A549 (cell line): ENCODE measurements at regions not wholly inside any gene's neighbourhood (a gene's known extent, or its start where the extent isn't known, plus 50 kb on each side); places are given as distances from the start of the nearest gene placed in this dataset.
"Not testable (repeated sequence)": the region's sequence is repeated elsewhere in the genome, so short reads cannot be mapped to it uniquely, and the experiment has no call there.

Source experiments
- ATAC-seq, 2 experiments: fragments of 200-7000 bp in 1 of 2; fragments of >200 bp in 1 of 2; cut with Nextera tagmentation in 1 of 2; cut with Tn5 transposase in 1 of 2; 3 replicates each; pipeline versions ENCODE4 v1.8.0 to v1.9.1; 2018 to 2020; ENCODE audit warnings: mild to moderate bottlenecking in 1 of 2, moderate library complexity in 1 of 2
- CTCF ChIA-PET: fragments of 300-600 bp; sonication (Branson Sonifier 250); formaldehyde crosslinking; extraction: SDS; loops from one replicate; lab custom pipeline; 2021; ENCODE audit warnings: antibody characterized with exemption, inconsistent platforms; lab: Yijun Ruan, JAX
- POLR2A ChIA-PET: fragments of 350-600 bp; formaldehyde crosslinking; extraction: SDS; loops from one replicate; lab custom pipeline; 2021; ENCODE audit warnings: antibody characterized with exemption, inconsistent platforms; lab: Yijun Ruan, JAX
- DNase-seq, 2 experiments: peaks; one replicate each; pipeline versions ENCODE4 v3.0.0 to v3.0.0-alpha.2; 2011 to 2016; ENCODE audit warnings: low read depth in 1 of 2, low spot score in 1 of 2
- FAIRE-seq: peaks from 2 replicates; lab custom pipeline; 2011; peaks lifted over from hg19 to GRCh38; lab: Jason Lieb, UNC
- H3K27ac ChIP-seq, 2 experiments: fragments of >200 bp; sonication (Bioruptor Twin); formaldehyde crosslinking; 3 replicates each; pipeline ENCODE4 v1.5.1; 2016 to 2017
- H3K4me1 ChIP-seq: fragments of >200 bp; sonication (Bioruptor Twin); formaldehyde crosslinking; 3 replicates; pipeline ENCODE4 v1.6.1; 2016
- H3K4me2 ChIP-seq: fragments of >200 bp; sonication (Bioruptor Twin); formaldehyde crosslinking; 3 replicates; pipeline ENCODE4 v1.6.1; 2016
- H3K4me3 ChIP-seq: fragments of >200 bp; sonication (Bioruptor Twin); formaldehyde crosslinking; 3 replicates; pipeline ENCODE4 v1.5.1; 2016
- H3K9me3 ChIP-seq: fragments of >200 bp; sonication (Bioruptor Twin); formaldehyde crosslinking; 3 replicates; pipeline ENCODE4 v1.6.1; 2016
- BHLHE40 ChIP-seq: IDR thresholded peaks from 2 replicates; pipeline ENCODE4 v1.6.1; 2012; ENCODE audit warnings: low read depth, low read length, inconsistent platforms
- CBX2 ChIP-seq: fragments of 200-600 bp; sonication (generic); IDR thresholded peaks from 2 replicates; pipeline ENCODE4 v1.6.1; 2016; ENCODE audit warnings: low read depth, mild to moderate bottlenecking, borderline replicate concordance
- CHD2 ChIP-seq: fragments of 150-350 bp; IDR thresholded peaks from 2 replicates; pipeline ENCODE4 v1.6.1; 2014; ENCODE audit warnings: low read length; ENCODE audit not compliant: partially characterized antibody
- EHF ChIP-seq: fragments of 250-450 bp; sonication (Bioruptor Pico); IDR thresholded peaks from 2 replicates; pipeline ENCODE4 v1.5.0; 2020; ENCODE audit warnings: mild to moderate bottlenecking
- EP300 ChIP-seq, 2 experiments: fragments of >200 bp; sonication (Bioruptor Twin); formaldehyde crosslinking; IDR thresholded peaks; 2 replicates in 1 of 2; 3 replicates in 1 of 2; pipeline ENCODE4 v1.6.1; 2016 to 2017
- FOSB ChIP-seq: fragments of 250-450 bp; sonication (Bioruptor Pico); IDR thresholded peaks from 2 replicates; pipeline ENCODE4 v1.5.0; 2020; ENCODE audit warnings: mild to moderate bottlenecking, moderate library complexity
- FOSL2 ChIP-seq, 2 experiments: fragments of 450-650 bp in 1 of 2; fragments of >200 bp in 1 of 2; sonication (Bioruptor Twin) in 1 of 2; formaldehyde crosslinking; IDR thresholded peaks; 2 replicates each; pipeline versions ENCODE4 v1.5.0 to v1.6.1; 2016 to 2020; ENCODE audit warnings: mild to moderate bottlenecking in 1 of 2, moderate library complexity in 1 of 2
- GATA3 ChIP-seq: IDR thresholded peaks from 2 replicates; pipeline ENCODE4 v1.6.1; 2012; ENCODE audit warnings: borderline replicate concordance
- HDAC2 ChIP-seq: fragments of 200-600 bp; sonication (generic); IDR thresholded peaks from 2 replicates; pipeline ENCODE4 v1.6.1; 2016
- HOXB5 ChIP-seq: fragments of 250-450 bp; sonication (Bioruptor Pico); IDR thresholded peaks from 2 replicates; pipeline ENCODE4 v1.5.0; 2020; ENCODE audit warnings: mild to moderate bottlenecking, moderate library complexity
- KDM5A ChIP-seq: fragments of 200-600 bp; sonication (generic); IDR thresholded peaks from 2 replicates; pipeline ENCODE4 v1.6.1; 2016; ENCODE audit warnings: antibody characterized with exemption, mild to moderate bottlenecking
- POLR2A ChIP-seq: IDR thresholded peaks from 2 replicates; pipeline ENCODE4 v1.6.1; 2012; ENCODE audit warnings: mild to moderate bottlenecking, low read length
- RCOR1 ChIP-seq: fragments of 150-350 bp; IDR thresholded peaks from 2 replicates; pipeline ENCODE4 v1.6.1; 2014; ENCODE audit warnings: antibody characterized with exemption, low read length, low read depth
- RFX5 ChIP-seq: fragments of 450-650 bp; IDR thresholded peaks from 2 replicates; pipeline ENCODE4 v1.7.1; 2014; ENCODE audit warnings: antibody characterized with exemption, mild to moderate bottlenecking, moderate library complexity
- TFCP2L1 ChIP-seq: fragments of 250-450 bp; sonication (Bioruptor Pico); IDR thresholded peaks from 2 replicates; pipeline ENCODE4 v1.5.0; 2021; ENCODE audit warnings: mild to moderate bottlenecking
- TP53 ChIP-seq: fragments of 250-450 bp; sonication (Bioruptor Pico); IDR thresholded peaks from 2 replicates; pipeline ENCODE4 v1.5.0; 2021; ENCODE audit warnings: mild to moderate bottlenecking, moderate library complexity
- WGBS: methylation state at CpG from one replicate; pipeline ENCODE4 v1.1.6; 2017; ENCODE audit errors: missing lambda C conversion rate; 5-methylcytosine and 5-hydroxymethylcytosine counted together
- TF ChIP-seq, protein P1 (sequence below): fragments of >200 bp; sonication (Bioruptor Twin); formaldehyde crosslinking; IDR thresholded peaks from 2 replicates; pipeline ENCODE4 v1.6.1; 2016
- TF ChIP-seq, protein P2 (sequence below): fragments of >200 bp; sonication (Bioruptor Twin); formaldehyde crosslinking; IDR thresholded peaks from 3 replicates; pipeline ENCODE4 v1.5.1; 2016
- TF ChIP-seq, protein P3 (sequence below): fragments of 200-600 bp; sonication (generic); IDR thresholded peaks from 2 replicates; pipeline ENCODE4 v1.6.1; 2016; ENCODE audit warnings: antibody characterized with exemption, mild to moderate bottlenecking, moderate library complexity
- TF ChIP-seq, protein P4 (sequence below): fragments of 250-450 bp; sonication (Bioruptor Pico); IDR thresholded peaks from 2 replicates; pipeline ENCODE4 v1.5.0; 2021; ENCODE audit warnings: mild to moderate bottlenecking, moderate library complexity, borderline replicate concordance

DNA sequence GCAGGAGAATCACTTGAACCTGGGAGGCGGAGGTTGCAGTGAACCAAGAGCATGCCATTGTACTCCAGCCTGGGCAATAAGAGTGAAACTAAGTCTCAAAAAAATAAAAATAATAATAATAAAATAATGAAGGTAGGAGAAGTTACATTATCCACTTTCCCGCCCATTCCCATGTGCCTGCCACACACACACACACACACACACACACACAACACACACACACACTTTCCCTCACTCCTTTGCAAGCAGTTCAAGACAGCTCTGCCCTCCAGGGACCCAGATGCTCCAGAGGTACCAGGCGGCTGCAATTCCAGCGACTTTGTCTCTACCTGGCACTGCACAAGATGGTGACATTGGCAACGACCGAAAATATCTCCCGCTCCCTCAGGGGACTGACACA, 224.8 kb upstream of the JARID2 start:
- POLR2A ChIA-PET: no interaction called here
- DNase-seq (no peak), FAIRE-seq (no peak), ATAC-seq (no peak)
- Histone ChIP-seq H3K9me3 (no peaks in the 10 kb centered on the region), H3K4me3 (no peak overlapping the region), H3K4me2 (no peak overlapping the region), H3K27ac (no peak overlapping the region), H3K4me1 (peaks cover 3% of the 10 kb centered on the region; the same call in 1 of the 3 replicates)
- CTCF ChIA-PET: no interaction called here
- TF ChIP-seq, protein P1, sequence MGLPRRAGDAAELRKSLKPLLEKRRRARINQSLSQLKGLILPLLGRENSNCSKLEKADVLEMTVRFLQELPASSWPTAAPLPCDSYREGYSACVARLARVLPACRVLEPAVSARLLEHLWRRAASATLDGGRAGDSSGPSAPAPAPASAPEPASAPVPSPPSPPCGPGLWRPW: no peak
- TF ChIP-seq EP300 (IDR thresholded peaks at IDR 0.05): no peak
- TF ChIP-seq CBX2: no peak
- TF ChIP-seq TFCP2L1 (CRISPR knock-in tag): no peak
- TF ChIP-seq, protein P2, sequence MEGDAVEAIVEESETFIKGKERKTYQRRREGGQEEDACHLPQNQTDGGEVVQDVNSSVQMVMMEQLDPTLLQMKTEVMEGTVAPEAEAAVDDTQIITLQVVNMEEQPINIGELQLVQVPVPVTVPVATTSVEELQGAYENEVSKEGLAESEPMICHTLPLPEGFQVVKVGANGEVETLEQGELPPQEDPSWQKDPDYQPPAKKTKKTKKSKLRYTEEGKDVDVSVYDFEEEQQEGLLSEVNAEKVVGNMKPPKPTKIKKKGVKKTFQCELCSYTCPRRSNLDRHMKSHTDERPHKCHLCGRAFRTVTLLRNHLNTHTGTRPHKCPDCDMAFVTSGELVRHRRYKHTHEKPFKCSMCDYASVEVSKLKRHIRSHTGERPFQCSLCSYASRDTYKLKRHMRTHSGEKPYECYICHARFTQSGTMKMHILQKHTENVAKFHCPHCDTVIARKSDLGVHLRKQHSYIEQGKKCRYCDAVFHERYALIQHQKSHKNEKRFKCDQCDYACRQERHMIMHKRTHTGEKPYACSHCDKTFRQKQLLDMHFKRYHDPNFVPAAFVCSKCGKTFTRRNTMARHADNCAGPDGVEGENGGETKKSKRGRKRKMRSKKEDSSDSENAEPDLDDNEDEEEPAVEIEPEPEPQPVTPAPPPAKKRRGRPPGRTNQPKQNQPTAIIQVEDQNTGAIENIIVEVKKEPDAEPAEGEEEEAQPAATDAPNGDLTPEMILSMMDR: no peak
- no peak for TF ChIP-seq TP53 (CRISPR knock-in tag)
- TF ChIP-seq CHD2: no peak
- no peak for TF ChIP-seq FOSB (CRISPR knock-in tag)
- no peak for TF ChIP-seq GATA3
- TF ChIP-seq, protein P3, sequence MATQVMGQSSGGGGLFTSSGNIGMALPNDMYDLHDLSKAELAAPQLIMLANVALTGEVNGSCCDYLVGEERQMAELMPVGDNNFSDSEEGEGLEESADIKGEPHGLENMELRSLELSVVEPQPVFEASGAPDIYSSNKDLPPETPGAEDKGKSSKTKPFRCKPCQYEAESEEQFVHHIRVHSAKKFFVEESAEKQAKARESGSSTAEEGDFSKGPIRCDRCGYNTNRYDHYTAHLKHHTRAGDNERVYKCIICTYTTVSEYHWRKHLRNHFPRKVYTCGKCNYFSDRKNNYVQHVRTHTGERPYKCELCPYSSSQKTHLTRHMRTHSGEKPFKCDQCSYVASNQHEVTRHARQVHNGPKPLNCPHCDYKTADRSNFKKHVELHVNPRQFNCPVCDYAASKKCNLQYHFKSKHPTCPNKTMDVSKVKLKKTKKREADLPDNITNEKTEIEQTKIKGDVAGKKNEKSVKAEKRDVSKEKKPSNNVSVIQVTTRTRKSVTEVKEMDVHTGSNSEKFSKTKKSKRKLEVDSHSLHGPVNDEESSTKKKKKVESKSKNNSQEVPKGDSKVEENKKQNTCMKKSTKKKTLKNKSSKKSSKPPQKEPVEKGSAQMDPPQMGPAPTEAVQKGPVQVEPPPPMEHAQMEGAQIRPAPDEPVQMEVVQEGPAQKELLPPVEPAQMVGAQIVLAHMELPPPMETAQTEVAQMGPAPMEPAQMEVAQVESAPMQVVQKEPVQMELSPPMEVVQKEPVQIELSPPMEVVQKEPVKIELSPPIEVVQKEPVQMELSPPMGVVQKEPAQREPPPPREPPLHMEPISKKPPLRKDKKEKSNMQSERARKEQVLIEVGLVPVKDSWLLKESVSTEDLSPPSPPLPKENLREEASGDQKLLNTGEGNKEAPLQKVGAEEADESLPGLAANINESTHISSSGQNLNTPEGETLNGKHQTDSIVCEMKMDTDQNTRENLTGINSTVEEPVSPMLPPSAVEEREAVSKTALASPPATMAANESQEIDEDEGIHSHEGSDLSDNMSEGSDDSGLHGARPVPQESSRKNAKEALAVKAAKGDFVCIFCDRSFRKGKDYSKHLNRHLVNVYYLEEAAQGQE: no peak
- no peak for TF ChIP-seq EHF (CRISPR knock-in tag)
- TF ChIP-seq HDAC2: no peak
- TF ChIP-seq POLR2A: no peak
- no peak for TF ChIP-seq KDM5A
- TF ChIP-seq, protein P4, sequence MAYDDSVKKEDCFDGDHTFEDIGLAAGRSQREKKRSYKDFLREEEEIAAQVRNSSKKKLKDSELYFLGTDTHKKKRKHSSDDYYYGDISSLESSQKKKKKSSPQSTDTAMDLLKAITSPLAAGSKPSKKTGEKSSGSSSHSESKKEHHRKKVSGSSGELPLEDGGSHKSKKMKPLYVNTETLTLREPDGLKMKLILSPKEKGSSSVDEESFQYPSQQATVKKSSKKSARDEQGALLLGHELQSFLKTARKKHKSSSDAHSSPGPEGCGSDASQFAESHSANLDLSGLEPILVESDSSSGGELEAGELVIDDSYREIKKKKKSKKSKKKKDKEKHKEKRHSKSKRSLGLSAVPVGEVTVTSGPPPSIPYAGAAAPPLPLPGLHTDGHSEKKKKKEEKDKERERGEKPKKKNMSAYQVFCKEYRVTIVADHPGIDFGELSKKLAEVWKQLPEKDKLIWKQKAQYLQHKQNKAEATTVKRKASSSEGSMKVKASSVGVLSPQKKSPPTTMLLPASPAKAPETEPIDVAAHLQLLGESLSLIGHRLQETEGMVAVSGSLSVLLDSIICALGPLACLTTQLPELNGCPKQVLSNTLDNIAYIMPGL: no peak
- TF ChIP-seq BHLHE40: no peak
- TF ChIP-seq HOXB5 (CRISPR knock-in tag): no peak
- no peak for TF ChIP-seq RFX5
- 97% methylated on average over 7 of the region's 7 CpGs for WGBS

DNA sequence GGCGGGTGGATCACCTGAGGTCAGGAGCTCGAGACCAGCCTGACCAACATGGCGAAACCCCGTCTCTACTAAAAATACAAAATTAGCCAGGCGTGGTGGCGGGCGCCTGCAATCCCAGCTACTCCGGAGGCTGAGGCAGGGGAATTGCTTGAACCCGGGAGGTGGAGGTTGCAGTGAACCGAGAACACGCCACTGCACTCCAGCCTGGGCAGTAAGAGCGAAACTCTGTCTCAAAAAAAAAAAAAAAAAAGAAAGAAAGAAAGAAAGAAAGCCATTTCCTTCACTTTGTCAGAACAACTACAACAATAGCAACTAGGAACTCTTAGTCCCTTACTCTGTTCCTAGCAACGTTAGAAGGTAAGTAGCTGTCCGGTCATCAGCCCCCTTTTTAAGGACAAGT, 222.9 kb upstream of the JARID2 start:
- WGBS: 91% methylated on average over 11 of the region's 14 CpGs
- POLR2A ChIA-PET, CTCF ChIA-PET, H3K4me2 ChIP-seq, H3K27ac ChIP-seq, FAIRE-seq, H3K9me3 ChIP-seq, H3K4me3 ChIP-seq, DNase-seq, ATAC-seq: not testable (repeated sequence)
- peaks cover 15% of the 10 kb centered on the region for H3K4me1 ChIP-seq

DNA sequence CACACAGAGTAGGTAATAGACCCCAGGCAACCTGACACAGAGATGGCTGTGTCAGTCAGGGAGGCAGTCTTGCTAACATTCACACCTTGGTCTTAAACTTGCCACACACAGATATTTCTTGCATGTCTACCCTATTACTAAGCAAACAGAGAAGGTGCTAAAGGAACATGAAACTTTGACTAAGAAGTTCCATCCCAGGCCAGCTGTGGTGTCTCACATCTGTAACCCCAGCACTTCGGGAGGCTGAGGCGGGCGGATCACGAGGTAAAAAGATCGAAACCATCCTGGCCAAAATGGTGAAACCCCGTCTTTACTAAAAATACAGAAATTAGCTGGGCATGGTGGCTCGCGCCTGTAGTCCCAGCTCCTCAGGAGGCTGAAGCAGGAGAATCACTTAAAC, 222.4 kb upstream of the JARID2 start:
- FAIRE-seq: no peak
- TF ChIP-seq, protein P1: no peak
- no peak for TF ChIP-seq FOSL2 (IDR thresholded peaks at IDR 0.05)
- no peak for TF ChIP-seq FOSL2 (CRISPR knock-in tag; IDR thresholded peaks at IDR 0.05)
- no peak for TF ChIP-seq RCOR1
- TF ChIP-seq CBX2: no peak
- ChIA-PET CTCF (no interaction called here), POLR2A (no interaction called here)
- no peak overlapping the region for H3K4me3 ChIP-seq
- WGBS: 93% methylated on average over 8 of the region's 8 CpGs
- no peak overlapping the region for H3K4me2 ChIP-seq
- H3K4me1 ChIP-seq: peaks cover 15% of the 10 kb centered on the region
- no peak for ATAC-seq
- no peak overlapping the region for H3K27ac ChIP-seq
- no peaks in the 10 kb centered on the region for H3K9me3 ChIP-seq
- no peak for DNase-seq
